ENCODE measurements at regions not wholly inside any gene's neighbourhood (a gene's known extent, or its start where the extent isn't known, plus 50 kb on each side); places are given as distances from the start of the nearest gene placed in this dataset.
A peak's percentile ranks its signal among the peaks of the same experiment; 100 is the strongest.

- WGBS, 2 donors: 40 to 41% methylated on average over 2 of the region's 2 CpGs
- Histone ChIP-seq H3K36me3 (no peaks in the 10 kb centered on the region), H3K27me3 (no peaks in the 10 kb centered on the region), H3K27ac (peak overlapping the region; percentile 82 to 93 (median 90)), H3K4me1 (peaks cover 32 to 56% of the 10 kb centered on the region in 2 donors), H3K4me3 (replicated peaks in 1 of 3) (no peak overlapping the region), H3K9me3 (no peaks in the 10 kb centered on the region)
- TF ChIP-seq POLR2A (IDR thresholded peaks at IDR 0.05) (no peak), CTCF (IDR thresholded peaks at IDR 0.05) (no peak)
- intact Hi-C loops (cut with DNase I): no loop called here
- DNase-seq: no peak
Measured at GRCh38 chr5:168172760-168173223, 118.7 kb upstream of the WWC1 start.

GRCh38 chr5:168174376-168174775 is 117.1 kb upstream of the WWC1 start:
- intact Hi-C loops (cut with DNase I): no loop called here

GRCh38 chr5:168176251-168176650 is 115.2 kb upstream of the WWC1 start:
- intact Hi-C loops (cut with DNase I): no loop called here
- Histone ChIP-seq H3K36me3 (no peaks in the 10 kb centered on the region), H3K27me3 (no peaks in the 10 kb centered on the region), H3K4me3 (replicated peaks in 1 of 3) (no peak overlapping the region), H3K9me3 (no peaks in the 10 kb centered on the region), H3K27ac (no peak overlapping the region), H3K4me1 (peaks cover 19 to 40% of the 10 kb centered on the region in 2 donors)
- TF ChIP-seq POLR2A (IDR thresholded peaks at IDR 0.05) (no peak), CTCF (IDR thresholded peaks at IDR 0.05) (no peak)
- DNase-seq: no peak
- WGBS, 2 donors: 77 to 92% methylated on average over 5 of the region's 5 CpGs

More at GRCh38 chr5:168174376-168174775, 117.1 kb upstream of the WWC1 start:
- no peak overlapping the region for H3K4me3 ChIP-seq (replicated peaks in 1 of 3)
- TF ChIP-seq POLR2A (IDR thresholded peaks at IDR 0.05) (no peak), CTCF (IDR thresholded peaks at IDR 0.05) (no peak)
- H3K27me3 ChIP-seq: no peaks in the 10 kb centered on the region
- H3K4me1 ChIP-seq: peaks cover 25 to 50% of the 10 kb centered on the region in 2 donors
- peak; percentile 88 to 92 for DNase-seq
- no peaks in the 10 kb centered on the region for H3K36me3 ChIP-seq
- H3K9me3 ChIP-seq: no peaks in the 10 kb centered on the region
- H3K27ac ChIP-seq: peak overlapping the region; percentile 21 to 93 (median 90)
- WGBS, 2 donors: 35 to 64% methylated on average over 8 to 9 of the region's 9 CpGs

- 82% methylated on average over 3 of the region's 3 CpGs for WGBS, 2 donors
- Histone ChIP-seq H3K36me3 (no peaks in the 10 kb centered on the region), H3K27ac (no peak overlapping the region), H3K9me3 (no peaks in the 10 kb centered on the region), H3K4me3 (replicated peaks in 1 of 3) (no peak overlapping the region), H3K4me1 (peaks cover 12 to 34% of the 10 kb centered on the region in 2 donors), H3K27me3 (no peaks in the 10 kb centered on the region)
- no peak for TF ChIP-seq POLR2A (IDR thresholded peaks at IDR 0.05)
- no peak for TF ChIP-seq CTCF (IDR thresholded peaks at IDR 0.05)
- intact Hi-C loops (cut with DNase I): no loop called here
- DNase-seq: no peak
Measured at GRCh38 chr5:168176941-168177340, 114.5 kb upstream of the WWC1 start.

- Histone ChIP-seq H3K36me3 (no peaks in the 10 kb centered on the region), H3K9me3 (no peaks in the 10 kb centered on the region), H3K27me3 (no peaks in the 10 kb centered on the region), H3K4me3 (replicated peaks in 1 of 3) (no peak overlapping the region), H3K27ac (peak overlapping the region in 1 of 3 donors; percentile 9), H3K4me1 (peaks cover 5 to 24% of the 10 kb centered on the region in 2 donors)
- TF ChIP-seq CTCF (IDR thresholded peaks at IDR 0.05): no peak
- TF ChIP-seq POLR2A (IDR thresholded peaks at IDR 0.05): no peak
- intact Hi-C loops (cut with DNase I): no loop called here
- 62% methylated on average over 9 to 14 of the region's 14 CpGs for WGBS, 2 donors
- DNase-seq: no peak
Measured at GRCh38 chr5:168177831-168178450, 113.5 kb upstream of the WWC1 start.

Data from thyroid gland (tissue), 4 donors.